ENCODE measurements at regions not wholly inside any gene's neighbourhood (a gene's known extent, or its start where the extent isn't known, plus 50 kb on each side); places are given as distances from the start of the nearest gene placed in this dataset.

GRCh38 chr2:134145519-134145918, 108.4 kb upstream of the MGAT5 start:
- TF ChIP-seq CTCF (IDR thresholded peaks at IDR 0.05) = no peak
- no peaks in the 10 kb centered on the region for H3K9me3 Mint-ChIP-seq
- H3K36me3 Mint-ChIP-seq (ENCODE audit: low read depth) = peaks cover 35% of the 10 kb centered on the region
- no peaks in the 10 kb centered on the region for H3K27me3 Mint-ChIP-seq
- peak overlapping the region; percentile 74 for H3K27ac Mint-ChIP-seq
- H3K4me1 Mint-ChIP-seq = peaks cover 96% of the 10 kb centered on the region
- ChIA-PET POLR2A (interaction anchor here (0.6 to 1.2 kb wide), 2 partner anchors 10 to 29 kb away, joined by 3 to 4 read pairs; no protein-coding TSS in a partner anchor), CTCF (no interaction called here)
- DNase-seq (no peak), ATAC-seq (ENCODE audit: low read depth) (no peak)
- intact Hi-C loops (cut with micrococcal nuclease) = no loop called here
- H3K4me3 Mint-ChIP-seq = no peak overlapping the region

- peak overlapping the region; percentile 74 for H3K27ac Mint-ChIP-seq
- DNase-seq (no peak), ATAC-seq (ENCODE audit: low read depth) (peak; percentile 11)
- H3K36me3 Mint-ChIP-seq (ENCODE audit: low read depth) = peaks cover 37% of the 10 kb centered on the region
- H3K4me3 Mint-ChIP-seq = no peak overlapping the region
- intact Hi-C loops (cut with micrococcal nuclease) = loop anchor here (1.0 to 2.0 kb wide), 3 partner anchors 8 to 25 kb away; no protein-coding TSS in a partner anchor
- ChIA-PET POLR2A (interaction anchor here (0.6 to 1.5 kb wide), 4 partner anchors 9 to 128 kb away, joined by 4 to 7 read pairs (median 6); no protein-coding TSS in a partner anchor), CTCF (no interaction called here)
- H3K9me3 Mint-ChIP-seq = no peaks in the 10 kb centered on the region
- H3K4me1 Mint-ChIP-seq = peaks cover 93% of the 10 kb centered on the region
- TF ChIP-seq CTCF (IDR thresholded peaks at IDR 0.05) = no peak
- no peaks in the 10 kb centered on the region for H3K27me3 Mint-ChIP-seq
Observed at GRCh38 chr2:134146161-134146560, 107.7 kb upstream of the MGAT5 start.

GRCh38 chr2:134146620-134147019, 107.3 kb upstream of the MGAT5 start:
- ATAC-seq (ENCODE audit: low read depth) (peak; percentile 49), DNase-seq (no peak)
- Mint-ChIP-seq H3K4me1 (peaks cover 91% of the 10 kb centered on the region), H3K27ac (peak overlapping the region; percentile 74), H3K36me3 (ENCODE audit: low read depth) (peaks cover 37% of the 10 kb centered on the region), H3K9me3 (no peaks in the 10 kb centered on the region), H3K27me3 (no peaks in the 10 kb centered on the region), H3K4me3 (no peak overlapping the region)
- no peak for TF ChIP-seq CTCF (IDR thresholded peaks at IDR 0.05)
- ChIA-PET POLR2A (interaction anchor here (0.6 to 1.5 kb wide), 4 partner anchors 9 to 127 kb away, joined by 4 to 7 read pairs (median 6); no protein-coding TSS in a partner anchor), CTCF (interaction anchor here (0.9 kb wide), 1 partner anchor 61 kb away, joined by 4 read pairs; no protein-coding TSS in a partner anchor)
- intact Hi-C loops (cut with micrococcal nuclease) = loop anchor here (1.0 to 2.0 kb wide), 3 partner anchors 8 to 26 kb away; no protein-coding TSS in a partner anchor

- intact Hi-C loops (cut with micrococcal nuclease) = loop anchor here (1.0 kb wide), 1 partner anchor 11 kb away; no protein-coding TSS in a partner anchor
- peaks cover 85% of the 10 kb centered on the region for H3K4me1 Mint-ChIP-seq
- no peak for TF ChIP-seq CTCF (IDR thresholded peaks at IDR 0.05)
- POLR2A ChIA-PET = interaction anchor here (0.6 to 1.3 kb wide), 2 partner anchors 28 to 53 kb away, joined by 9 to 13 read pairs; no protein-coding TSS in a partner anchor
- H3K27ac Mint-ChIP-seq = peak overlapping the region; percentile 76
- CTCF ChIA-PET = no interaction called here
- no peaks in the 10 kb centered on the region for H3K9me3 Mint-ChIP-seq
- H3K27me3 Mint-ChIP-seq = no peaks in the 10 kb centered on the region
- H3K36me3 Mint-ChIP-seq (ENCODE audit: low read depth) = peaks cover 40% of the 10 kb centered on the region
- ATAC-seq (ENCODE audit: low read depth) (no peak), DNase-seq (no peak)
- peak overlapping the region; percentile 12 for H3K4me3 Mint-ChIP-seq
Observed at GRCh38 chr2:134148172-134148571, 105.7 kb upstream of the MGAT5 start.

- peak overlapping the region; percentile 76 for H3K27ac Mint-ChIP-seq
- no peaks in the 10 kb centered on the region for H3K27me3 Mint-ChIP-seq
- ChIA-PET POLR2A (interaction anchor here (0.7 to 1.6 kb wide), 5 partner anchors 8 to 53 kb away, joined by 3 to 9 read pairs (median 4); no protein-coding TSS in a partner anchor), CTCF (interaction anchor here (1.1 to 1.7 kb wide), 2 partner anchors 26 to 31 kb away, joined by 4 to 9 read pairs; no protein-coding TSS in a partner anchor)
- ATAC-seq (ENCODE audit: low read depth) (no peak), DNase-seq (no peak)
- H3K9me3 Mint-ChIP-seq = no peaks in the 10 kb centered on the region
- intact Hi-C loops (cut with micrococcal nuclease) = loop anchor here (1.0 kb wide), 1 partner anchor 12 kb away; no protein-coding TSS in a partner anchor
- H3K4me1 Mint-ChIP-seq = peaks cover 85% of the 10 kb centered on the region
- peaks cover 38% of the 10 kb centered on the region for H3K36me3 Mint-ChIP-seq (ENCODE audit: low read depth)
- no peak for TF ChIP-seq CTCF (IDR thresholded peaks at IDR 0.05)
- no peak overlapping the region for H3K4me3 Mint-ChIP-seq
Observed at GRCh38 chr2:134148843-134149472, 104.9 kb upstream of the MGAT5 start.

Measured in activated B cell treated with CpG ODN at 0.5 μM for 24 hours (primary cell).